ENCODE measurements at regions not wholly inside any gene's neighbourhood (a gene's known extent, or its start where the extent isn't known, plus 50 kb on each side); places are given as distances from the start of the nearest gene placed in this dataset.

DNA sequence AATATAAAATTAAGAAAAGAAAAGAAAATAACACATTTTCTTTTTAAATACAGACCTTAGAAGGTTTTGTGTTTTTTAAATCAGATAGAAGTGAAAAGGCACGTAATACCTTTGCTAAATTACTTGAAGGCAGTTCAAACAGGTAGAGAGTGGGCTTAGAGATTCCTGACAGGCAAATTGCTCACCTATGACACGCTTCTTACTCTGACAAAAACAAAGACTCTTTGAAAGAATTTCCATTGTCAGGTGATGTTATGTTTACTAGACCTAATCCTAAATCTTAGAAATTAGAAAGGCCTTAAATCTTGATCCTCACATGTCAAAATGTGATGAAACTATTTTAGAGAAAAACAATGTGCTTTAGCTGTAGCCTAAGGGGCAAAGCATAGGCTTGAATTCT is 522.9 kb downstream of the SOX11 start:
- TF ChIP-seq, protein P1, sequence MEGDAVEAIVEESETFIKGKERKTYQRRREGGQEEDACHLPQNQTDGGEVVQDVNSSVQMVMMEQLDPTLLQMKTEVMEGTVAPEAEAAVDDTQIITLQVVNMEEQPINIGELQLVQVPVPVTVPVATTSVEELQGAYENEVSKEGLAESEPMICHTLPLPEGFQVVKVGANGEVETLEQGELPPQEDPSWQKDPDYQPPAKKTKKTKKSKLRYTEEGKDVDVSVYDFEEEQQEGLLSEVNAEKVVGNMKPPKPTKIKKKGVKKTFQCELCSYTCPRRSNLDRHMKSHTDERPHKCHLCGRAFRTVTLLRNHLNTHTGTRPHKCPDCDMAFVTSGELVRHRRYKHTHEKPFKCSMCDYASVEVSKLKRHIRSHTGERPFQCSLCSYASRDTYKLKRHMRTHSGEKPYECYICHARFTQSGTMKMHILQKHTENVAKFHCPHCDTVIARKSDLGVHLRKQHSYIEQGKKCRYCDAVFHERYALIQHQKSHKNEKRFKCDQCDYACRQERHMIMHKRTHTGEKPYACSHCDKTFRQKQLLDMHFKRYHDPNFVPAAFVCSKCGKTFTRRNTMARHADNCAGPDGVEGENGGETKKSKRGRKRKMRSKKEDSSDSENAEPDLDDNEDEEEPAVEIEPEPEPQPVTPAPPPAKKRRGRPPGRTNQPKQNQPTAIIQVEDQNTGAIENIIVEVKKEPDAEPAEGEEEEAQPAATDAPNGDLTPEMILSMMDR (IDR thresholded peaks at IDR 0.05) = no peak
- TF ChIP-seq POLR2A (IDR thresholded peaks at IDR 0.05) = no peak

Data from esophagus squamous epithelium (tissue), 4 donors.